CD4-positive, alpha-beta T cell treated with Interleukin-2 at 100 ng/mL for 4 hours (primary cell): ENCODE measurements at regions not wholly inside any gene's neighbourhood (a gene's known extent, or its start where the extent isn't known, plus 50 kb on each side); places are given as distances from the start of the nearest gene placed in this dataset.

Experiments used
- DNase-seq: peaks from one replicate; pipeline ENCODE4 v3.0.0-alpha.2; 2020; ENCODE audit warnings: low spot score

GRCh38 chr2:128554151-128554769, 235.6 kb upstream of the HS6ST1 start:
- DNase-seq = no peak

DNA sequence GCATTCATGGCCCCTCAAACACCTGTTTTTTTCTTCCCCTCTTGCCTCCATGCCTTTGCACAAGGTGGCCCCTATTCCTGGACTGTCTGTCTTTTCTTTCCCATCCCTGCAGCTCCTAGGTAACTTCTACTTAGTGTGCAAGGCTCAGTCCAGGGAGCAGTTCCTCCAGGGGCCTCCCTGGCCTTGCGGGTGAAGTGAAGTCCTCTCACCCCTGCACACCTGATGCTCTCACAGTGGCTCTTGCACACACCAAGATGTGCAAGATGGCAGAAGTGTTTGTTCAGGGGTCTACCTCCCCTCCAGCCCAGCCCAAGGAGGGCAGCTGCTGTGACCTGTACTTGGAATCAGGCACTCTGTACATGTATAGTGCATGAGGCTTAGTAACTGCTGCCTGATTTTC, 236.8 kb upstream of the HS6ST1 start:
- DNase-seq = no peak

DNA sequence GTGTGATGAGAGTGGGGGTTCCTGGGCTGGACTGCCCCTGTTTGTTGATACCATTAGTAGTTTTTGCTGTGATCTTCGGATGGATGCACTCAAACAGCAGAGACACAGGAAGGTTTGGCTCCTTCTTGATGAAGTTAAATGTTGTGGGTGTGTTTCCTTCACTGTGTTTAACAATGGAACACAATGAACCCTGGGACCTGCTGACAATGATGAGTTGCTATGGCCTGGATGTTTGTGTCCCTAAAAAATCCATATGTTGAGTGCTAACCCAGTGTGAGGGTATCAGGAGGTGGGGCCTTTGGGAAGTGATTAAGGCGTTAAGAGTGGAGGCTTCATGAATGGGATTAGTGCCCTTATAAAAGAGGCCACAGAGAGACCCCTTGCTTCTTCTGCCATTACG, 237.4 kb upstream of the HS6ST1 start:
- no peak for DNase-seq

GRCh38 chr2:128556633-128557032, 238.0 kb upstream of the HS6ST1 start:
- no peak for DNase-seq

DNA sequence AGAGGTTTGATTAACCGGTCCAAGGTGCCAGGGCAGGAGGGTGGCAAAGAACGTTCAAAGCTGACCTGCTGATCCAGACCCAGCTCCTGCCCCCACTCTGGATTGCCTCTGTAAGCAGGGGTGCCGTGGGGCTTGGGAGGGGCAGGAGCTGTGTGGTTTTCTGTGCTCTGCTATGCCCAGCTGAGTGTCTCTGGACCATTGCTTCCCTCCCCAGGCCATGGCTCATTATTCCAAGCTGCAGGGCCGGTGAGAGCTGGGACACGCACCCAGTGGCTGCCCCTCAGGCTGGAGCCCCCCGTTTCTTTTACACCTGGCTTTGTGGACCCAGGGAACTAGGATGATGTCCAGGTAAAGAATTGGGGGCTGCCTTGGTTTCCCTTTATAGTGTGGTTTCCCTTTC, 238.4 kb upstream of the HS6ST1 start:
- DNase-seq = no peak

- no peak for DNase-seq
These were observed 239.2 kb upstream of the HS6ST1 start for GRCh38 chr2:128557831-128558241.

DNA sequence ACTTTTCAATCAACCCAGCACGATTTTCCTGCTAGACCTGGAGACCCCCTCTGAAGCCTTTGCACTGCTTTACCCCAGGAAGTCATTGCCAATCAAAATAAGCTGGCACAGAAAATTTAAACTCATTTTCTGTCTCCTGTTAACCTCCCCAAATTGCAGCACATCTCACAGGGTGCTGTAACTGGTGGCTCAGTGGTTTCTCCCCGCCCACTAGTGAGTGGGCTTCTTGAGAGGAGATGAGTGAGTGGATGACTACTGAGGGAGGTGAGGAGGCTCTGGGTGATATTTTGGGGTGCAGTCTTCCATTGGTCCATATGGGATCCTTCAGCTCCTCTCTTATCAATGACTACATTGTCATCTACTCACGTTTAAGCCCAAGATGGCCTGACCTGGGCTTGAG, 239.8 kb upstream of the HS6ST1 start:
- DNase-seq = no peak

GRCh38 chr2:128558895-128559532, 240.3 kb upstream of the HS6ST1 start:
- no peak for DNase-seq

- no peak for DNase-seq
These were observed 241.2 kb upstream of the HS6ST1 start for GRCh38 chr2:128559533-128560515.

DNA sequence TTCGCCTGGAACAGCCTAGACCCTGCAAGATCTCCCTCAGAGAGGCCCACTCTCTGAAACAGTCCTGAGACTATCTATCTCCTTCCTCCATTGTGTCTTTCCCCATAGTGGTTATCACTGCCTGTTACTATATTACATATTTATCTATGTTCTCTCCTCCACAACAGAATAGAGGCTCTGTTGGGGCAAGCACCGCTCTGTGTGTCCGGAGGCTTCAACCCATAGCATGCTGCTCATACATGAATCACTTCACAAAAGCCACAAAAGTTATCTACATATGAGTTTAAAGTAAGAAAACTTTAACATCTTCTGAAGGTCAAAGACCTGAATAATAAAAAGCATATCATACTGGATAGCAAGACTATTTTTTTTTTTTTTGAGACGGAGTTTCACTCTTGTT, 242.1 kb upstream of the HS6ST1 start:
- no peak for DNase-seq

GRCh38 chr2:128562471-128563347, 244.0 kb upstream of the HS6ST1 start:
- no peak for DNase-seq

DNA sequence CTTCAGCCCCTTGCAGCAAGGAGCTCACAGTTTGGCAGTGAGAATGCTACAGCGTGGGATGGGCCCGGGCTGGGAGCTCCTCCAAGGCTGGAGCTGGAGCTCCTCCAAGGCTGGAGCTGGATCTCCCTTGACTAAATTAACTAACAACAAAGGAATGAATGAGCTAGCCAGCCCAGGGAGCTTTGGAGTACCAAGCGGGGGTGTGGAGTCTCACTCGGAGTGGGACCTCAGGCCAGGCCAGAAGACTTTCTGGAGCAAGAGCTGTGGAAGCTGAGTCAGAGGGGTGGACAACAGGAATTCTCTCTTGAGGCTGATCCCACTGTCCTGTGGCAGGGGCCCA, 244.7 kb upstream of the HS6ST1 start:
- DNase-seq = no peak

DNA sequence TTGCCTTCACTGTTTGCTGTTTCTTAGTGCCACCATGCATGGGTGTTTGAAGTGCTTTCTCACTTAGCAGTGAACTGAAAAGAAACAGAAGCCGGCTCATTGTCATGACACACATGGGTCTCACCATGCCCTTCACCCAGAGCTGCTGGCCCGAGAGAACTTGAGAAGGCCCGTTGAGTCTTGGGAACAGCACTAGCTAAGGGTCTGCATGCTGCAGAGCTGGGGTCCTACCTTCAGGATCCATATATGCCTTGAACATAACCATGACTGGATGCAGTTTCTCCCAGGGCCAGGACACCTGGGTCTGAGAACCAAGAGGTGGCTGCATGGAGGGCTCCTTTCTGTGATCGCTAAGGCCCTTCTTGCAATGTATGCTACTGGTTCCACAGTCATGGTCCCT, 245.5 kb upstream of the HS6ST1 start:
- DNase-seq = no peak

DNA sequence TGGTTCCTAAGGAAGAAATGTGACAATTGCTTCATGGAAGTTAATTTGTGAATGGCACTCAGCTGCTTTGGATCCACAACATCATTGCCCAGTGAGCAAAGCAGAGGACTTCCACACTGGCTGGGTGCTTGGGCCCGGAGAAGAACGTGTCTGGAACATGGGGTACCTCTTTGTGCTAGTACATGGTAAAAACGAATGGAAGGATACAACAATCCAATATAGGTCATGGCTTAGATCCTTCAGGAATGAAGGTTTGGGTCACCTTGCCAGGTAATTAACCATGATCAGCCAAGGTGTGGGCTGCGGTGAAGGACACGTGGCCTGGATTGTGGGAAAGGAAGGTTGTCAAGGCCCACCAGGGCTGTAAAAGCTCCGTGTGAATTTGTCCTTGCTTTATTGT, 245.9 kb upstream of the HS6ST1 start:
- no peak for DNase-seq

DNA sequence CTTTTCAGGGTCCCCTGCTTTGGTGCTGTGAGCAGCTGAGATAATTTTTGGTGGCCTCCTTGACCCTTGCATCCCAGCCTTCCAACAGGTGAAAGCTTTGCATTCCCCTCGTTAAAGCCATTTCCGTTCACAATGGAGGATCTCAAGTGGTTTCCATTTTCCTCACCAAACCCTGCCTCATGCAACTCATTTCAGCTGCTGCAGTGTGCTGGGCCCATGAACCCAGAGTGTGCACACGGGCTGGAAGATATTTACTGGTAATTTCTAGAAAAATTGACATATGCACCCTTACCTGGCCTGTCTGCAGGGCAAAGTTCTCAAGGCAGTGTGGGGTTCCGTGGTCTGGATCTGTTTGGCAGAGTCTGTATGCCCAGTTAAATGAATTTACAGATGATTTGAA, 246.8 kb upstream of the HS6ST1 start:
- no peak for DNase-seq

- DNase-seq = no peak
These were observed 248.0 kb upstream of the HS6ST1 start for GRCh38 chr2:128566671-128567070.

GRCh38 chr2:128568106-128568505, 249.4 kb upstream of the HS6ST1 start:
- no peak for DNase-seq

DNA sequence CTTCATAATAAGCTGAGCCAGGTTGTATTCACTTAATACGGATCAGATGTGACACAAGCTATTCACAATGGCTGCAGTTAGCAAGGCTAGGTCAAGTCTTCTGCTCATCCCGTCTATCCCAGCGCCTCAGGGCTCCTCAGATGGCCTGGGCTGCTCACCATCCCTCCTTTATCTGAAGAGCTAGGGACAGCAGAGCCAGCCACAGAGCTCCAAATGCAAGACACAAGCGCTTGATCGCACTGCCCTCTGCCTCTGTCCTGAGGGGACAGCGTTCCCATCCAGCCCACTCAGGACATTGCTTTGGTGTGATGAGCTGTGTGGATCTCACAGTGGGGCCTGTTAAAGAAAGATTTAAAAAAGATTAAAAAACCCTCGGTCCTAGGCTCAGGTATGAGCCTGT, 254.4 kb upstream of the HS6ST1 start:
- no peak for DNase-seq

GRCh38 chr2:128573531-128573930, 254.9 kb upstream of the HS6ST1 start:
- DNase-seq = no peak

GRCh38 chr2:128577141-128577930, 258.7 kb upstream of the HS6ST1 start:
- no peak for DNase-seq
